GM18861 (cell line): ENCODE measurements at regions not wholly inside any gene's neighbourhood (a gene's known extent, or its start where the extent isn't known, plus 50 kb on each side); places are given as distances from the start of the nearest gene placed in this dataset.
"Not testable (repeated sequence)": the region's sequence is repeated elsewhere in the genome, so short reads cannot be mapped to it uniquely, and the experiment has no call there.

Experiments used
- ATAC-seq: cut with Tn5 transposase; IDR thresholded peaks from one replicate; pipeline ENCODE4 v1.9.1; 2021; ENCODE audit not compliant: unreplicated experiment

DNA sequence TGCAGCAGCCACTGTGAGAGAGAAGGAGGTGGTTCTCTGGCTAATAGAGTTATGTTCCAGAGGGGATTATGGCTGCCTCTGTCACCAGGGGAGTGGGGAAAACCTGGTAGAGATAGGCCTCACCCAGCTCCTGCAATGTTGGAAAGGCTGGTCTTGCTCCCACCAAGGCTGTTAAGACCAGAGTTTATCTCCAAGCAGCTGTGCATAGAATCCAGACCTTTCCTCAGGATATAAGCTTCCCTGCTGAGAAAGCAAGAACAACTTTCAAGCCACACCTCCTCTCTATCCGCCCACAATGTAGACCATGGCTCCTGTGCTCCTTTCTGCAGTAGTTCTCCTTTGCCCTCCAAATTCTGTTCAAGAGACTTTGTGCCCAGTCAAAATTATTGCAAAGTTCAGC lies 1375.4 kb downstream of the REEP3 start:
- ATAC-seq: no peak

DNA sequence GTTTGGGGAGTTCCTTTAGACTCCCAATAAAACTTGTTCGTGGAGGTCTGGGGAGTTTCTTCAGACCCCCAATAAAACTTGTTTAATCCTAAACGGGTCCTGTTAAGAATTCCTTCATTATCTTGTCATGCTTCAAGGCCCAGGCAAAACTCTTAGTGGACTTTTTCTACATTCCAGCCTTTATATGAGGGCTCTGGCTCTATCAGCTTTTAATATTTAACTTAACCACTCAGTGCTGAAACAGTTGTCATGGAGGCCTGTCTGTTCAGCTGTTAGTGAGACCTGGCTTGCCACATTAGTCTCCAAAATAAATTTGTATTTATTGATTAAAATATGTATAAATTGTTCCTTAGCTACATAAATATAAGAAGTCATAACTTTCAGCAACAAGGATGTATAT lies 1385.1 kb downstream of the REEP3 start:
- ATAC-seq: not testable (repeated sequence)

DNA sequence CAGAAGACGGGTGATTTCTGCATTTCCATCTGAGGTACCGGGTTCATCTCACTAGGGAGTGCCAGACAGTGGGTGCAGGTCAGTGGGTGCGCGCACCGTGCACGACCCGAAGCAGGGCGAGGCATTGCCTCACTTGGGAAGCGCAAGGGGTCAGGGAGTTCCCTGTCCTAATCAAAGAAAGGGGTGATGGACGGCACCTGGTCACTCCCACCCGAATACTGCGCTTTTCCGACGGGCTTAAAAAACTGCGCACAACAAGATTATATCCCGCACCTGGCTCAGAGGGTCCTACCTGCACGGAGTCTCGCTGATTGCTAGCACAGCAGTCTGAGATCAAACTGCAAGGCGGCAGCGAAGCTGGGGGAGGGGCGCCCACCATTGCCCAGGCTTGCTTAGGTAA lies 1403.1 kb downstream of the REEP3 start:
- ATAC-seq: not testable (repeated sequence)

DNA sequence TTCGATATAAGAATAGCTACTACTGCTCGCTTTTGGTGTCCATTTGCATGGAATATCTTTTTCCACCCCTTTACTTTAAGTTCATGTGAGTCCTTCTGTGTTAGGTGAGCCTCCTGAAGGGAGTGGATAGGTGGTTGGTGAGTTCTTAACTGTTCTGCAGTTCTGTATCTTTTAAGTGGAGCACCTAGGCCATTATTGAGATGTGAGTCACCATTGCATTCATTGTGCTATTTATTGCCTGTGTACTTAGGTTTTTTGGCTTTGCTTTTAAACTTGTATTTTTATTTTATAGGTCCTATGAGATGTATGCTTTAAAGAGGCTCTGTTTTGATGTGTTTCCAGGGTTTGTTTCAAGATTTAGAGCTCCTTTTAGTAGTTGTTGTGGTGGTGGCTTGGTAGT lies 1430.8 kb downstream of the REEP3 start:
- no peak for ATAC-seq

DNA sequence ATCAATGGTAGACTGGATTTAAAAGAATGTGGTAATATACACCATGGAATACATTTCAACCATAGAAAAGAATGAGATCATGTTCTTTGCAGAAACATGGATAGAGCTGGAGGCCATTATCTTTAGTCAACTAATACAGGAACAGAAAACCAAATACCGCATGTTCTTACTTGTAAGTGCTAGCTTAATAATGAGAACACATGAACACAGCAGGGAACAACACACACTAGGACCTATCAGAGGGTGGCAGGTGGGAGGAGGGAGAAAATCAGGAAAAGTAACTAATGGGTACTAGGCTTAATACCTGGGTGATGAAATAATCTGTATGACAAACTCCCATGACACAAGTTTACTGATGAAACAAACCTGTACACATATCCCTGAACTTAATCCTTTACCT lies 1435.2 kb downstream of the REEP3 start:
- ATAC-seq: no peak

DNA sequence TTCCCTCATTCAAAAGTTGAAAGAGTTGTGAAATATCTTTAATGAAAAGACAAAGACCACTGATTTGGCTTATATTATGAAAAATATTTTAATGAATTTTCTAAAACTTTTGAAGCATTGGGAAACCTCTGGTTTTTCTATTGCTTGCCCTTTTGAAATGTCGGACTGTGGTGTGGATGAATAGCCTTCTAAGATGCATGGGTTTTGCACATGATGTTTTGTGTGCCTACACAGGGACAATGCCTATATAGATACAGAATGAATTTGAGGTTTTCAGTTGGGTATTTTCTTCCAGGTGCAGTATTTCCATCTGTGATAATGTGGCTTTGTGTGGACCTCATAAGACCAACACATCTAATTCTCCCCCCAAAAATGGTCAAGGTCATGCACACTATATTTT lies 1437.9 kb downstream of the REEP3 start:
- ATAC-seq: no peak

DNA sequence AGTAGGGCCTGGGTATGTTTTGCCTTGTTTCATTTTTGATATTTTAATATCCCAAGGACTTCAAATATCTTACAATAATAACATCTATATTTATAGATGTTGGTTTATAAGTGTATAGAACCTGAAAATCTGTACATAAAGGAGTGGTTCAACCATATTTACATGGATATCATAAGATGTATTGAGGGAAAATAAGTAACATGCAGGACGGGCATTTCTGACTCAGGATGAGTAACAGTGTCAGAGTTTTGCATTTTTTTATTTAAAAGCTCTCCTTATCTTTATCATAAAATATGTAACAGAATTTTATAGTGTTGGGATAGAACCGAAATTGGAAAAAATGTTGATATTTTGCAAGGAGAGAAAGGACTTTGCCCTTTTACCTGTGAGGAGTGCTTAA lies 1438.7 kb downstream of the REEP3 start:
- no peak for ATAC-seq

DNA sequence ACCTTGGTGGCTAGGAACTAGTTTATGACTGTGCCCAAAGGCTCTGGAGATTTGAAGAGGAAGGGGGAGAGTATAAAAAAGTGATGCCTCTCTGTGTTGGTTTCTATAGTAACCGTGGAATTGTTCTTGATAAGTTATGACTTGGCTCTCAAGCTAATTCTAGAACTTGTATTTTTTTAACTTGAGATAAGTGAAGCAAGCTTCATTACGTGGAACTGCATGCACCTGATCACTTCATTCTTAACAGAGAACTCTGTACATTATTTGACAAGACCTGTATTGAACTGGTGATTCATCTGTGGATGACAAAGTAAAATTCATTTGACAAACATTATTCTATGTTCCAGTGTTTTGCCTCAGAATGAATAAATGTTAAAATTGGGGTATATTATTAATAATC lies 1452.2 kb downstream of the REEP3 start:
- ATAC-seq: no peak

DNA sequence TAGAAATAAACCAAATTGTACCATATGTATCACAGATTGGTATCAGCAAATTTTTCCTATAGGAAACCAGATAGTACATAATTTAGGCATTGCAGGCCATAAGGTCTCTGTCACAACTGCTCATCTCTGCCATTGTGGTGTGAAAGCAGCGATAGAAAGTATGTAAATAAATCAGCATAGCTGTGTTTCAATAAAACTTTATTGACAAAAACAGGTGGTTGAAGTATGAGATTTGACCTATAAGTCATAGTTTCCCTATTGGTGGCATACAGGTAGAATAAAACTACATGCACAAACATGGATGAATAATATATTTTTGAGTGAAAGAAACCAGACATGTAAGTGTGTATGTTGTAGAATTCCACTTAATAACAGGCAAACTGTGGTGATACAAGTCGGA lies 1454.9 kb downstream of the REEP3 start:
- ATAC-seq: no peak

DNA sequence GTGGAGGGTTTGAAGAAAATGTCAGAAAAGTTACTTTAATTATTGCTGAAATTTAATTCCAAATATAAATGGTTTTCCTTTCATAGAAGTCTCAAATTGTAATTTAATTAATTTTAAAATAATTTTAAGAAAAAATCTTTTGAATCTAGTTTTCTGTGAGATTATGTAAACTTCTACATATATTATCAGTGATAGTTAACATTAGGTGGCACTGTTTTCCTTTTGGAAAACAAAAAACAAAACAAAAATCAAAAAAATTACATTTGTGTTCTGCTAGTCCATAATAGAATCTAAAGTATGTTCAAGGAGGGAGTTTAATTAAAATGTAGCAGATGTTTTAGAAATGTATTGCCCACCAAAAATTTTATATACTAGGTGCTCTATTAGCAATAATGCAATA lies 1456.7 kb downstream of the REEP3 start:
- ATAC-seq: no peak

DNA sequence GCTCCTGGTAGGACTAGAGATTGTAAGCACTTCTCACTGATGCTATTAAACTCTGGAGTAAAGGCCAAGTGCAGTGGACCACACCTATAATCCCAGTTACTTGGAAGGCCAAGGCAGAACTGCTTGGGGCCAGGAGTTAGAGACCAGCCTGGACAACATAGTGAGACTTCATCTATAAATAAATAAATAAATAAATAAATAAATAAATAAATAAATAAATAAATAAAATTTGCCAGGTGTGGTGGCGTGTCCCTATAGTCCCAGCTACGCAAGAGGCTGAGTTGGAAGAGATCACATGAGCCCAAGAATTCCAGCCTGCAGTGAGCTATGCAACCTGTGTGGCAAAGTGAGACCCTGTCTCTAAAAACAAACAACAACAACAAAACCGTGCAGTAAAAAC lies 1475.7 kb downstream of the REEP3 start:
- ATAC-seq: no peak

DNA sequence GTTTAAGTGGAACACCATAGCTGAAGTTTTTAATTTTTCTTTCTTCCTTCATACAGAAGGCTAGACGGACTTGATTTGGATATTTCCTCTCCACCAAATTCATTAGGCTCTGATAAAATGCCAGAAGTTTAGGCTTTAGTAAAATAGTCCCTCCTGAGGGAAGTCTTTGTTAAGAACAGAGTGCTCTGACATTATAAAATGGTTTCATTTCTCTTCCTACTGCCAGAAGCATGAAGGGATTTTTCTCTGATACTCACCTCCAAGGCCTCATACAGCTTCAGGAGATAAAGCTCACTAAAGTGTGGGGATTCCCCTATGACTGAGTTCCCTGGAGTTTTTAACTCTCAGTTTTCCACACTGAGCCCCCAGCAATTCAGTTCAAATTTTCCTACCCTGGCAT lies 1489.6 kb downstream of the REEP3 start:
- ATAC-seq: no peak

DNA sequence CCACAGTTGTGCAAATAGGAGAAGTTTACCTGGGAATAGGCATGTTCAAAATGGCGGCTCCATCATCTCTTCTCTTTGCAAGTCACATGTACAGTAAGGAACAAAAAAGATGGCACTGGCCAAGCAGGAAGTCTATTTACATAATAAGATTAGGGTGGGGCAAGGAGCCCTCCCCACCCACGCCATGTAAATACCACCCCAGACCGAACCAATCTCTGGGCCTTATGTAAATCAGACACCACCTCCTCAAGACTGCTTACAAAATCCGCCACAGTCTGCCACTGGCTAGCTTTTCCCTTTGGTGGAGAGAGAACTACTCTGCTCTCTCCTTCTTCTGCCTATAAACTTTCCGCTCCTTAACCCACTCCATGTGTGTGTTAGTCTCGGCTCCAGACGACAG lies 1496.3 kb downstream of the REEP3 start:
- ATAC-seq: no peak

DNA sequence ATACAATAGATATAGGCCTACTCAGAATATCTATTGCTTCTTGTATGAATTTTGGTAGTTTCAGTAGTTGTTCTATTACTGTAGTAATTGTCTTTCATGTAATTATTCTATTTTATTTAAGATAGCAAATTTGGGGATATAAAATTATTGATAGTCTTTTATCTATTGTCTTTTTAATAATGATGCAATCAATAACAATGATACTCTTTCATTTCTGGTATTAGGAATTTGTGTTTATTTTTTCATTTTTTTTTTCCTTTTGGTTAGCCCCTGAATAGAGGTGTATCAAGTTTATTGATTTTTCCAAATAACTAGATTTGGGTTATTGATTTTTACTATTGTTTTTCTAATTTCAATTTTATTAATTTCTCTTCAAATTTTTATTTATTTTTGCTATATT lies 1503.7 kb downstream of the REEP3 start:
- ATAC-seq: no peak

DNA sequence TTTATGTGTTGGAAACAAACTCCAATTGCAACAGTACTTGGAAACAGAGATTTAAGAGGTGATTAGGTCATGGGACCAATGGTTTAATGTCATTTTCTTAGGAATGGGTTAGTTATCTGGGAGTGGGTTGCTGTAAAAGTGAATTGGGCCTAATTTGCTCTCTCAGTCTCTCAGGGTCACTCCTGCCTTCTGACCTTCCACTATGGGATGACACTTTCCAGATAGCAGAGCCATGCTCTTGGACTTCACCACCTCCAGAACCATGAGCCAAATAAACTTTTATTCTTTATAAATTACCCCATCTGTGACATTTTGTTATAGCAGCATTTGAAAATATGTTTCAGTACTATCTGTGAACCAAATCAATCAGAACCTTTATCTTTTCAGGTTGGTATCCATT lies 1509.1 kb downstream of the REEP3 start:
- ATAC-seq: no peak

DNA sequence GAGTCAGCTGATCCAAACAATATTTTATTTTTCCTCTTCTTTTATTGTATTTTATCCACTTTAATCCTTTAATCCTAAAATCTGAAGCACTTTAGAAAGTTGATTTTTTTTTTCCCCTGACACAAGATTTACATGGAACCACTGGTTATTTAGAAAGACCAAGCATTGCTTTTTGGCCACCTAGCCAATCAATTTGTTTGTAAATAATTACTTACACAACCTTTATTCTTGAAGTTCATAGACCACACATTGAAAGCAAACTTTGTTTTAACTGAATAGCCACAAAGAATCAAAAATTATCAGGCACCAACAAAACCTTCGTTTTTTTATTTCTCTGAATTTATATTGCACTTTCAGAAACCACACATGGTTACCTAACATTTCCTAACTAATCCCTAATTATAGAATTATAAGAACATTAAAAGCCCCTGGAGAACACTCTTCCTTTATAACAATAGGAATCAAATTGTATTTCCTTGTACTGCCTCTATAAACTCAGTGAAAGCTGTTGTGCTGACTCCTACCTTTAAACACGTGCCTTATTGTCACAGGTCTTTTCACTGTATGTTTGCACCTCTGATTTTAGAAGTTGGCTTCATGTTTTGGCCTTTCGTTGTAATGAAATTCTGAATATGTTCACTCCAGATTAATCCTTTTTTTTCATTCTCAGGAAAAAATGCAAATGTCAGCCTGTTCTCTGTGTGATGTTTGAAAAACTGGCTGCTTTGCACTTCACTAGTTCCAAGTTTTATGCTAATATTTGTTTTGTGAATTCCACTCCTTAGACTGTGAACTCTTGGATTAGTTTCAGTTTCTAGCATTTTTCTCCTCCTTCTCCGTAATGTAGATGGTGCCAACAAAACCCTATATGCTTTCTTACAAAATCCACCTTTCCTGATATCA lies 1511.9 kb downstream of the REEP3 start:
- no peak for ATAC-seq

DNA sequence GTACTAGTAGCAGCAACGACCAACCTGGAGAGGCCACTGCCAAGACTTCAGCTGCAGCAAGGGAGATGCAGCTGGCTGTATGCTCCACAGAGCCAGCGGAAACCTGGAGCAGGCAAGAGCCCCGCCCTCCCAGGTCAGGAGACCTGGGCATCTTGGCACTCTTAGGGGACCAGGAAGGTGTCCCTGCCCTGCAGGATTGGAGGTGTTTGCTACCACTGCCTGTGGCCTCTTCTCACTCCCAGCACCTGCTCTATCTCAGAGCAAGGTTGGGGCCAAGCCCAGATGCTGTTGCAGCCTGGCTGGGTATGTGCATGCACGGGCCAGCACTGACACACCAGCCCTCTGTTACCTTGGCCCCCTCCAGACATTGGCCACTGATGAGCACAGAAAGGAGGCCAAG lies 1512.8 kb downstream of the REEP3 start:
- no peak for ATAC-seq

DNA sequence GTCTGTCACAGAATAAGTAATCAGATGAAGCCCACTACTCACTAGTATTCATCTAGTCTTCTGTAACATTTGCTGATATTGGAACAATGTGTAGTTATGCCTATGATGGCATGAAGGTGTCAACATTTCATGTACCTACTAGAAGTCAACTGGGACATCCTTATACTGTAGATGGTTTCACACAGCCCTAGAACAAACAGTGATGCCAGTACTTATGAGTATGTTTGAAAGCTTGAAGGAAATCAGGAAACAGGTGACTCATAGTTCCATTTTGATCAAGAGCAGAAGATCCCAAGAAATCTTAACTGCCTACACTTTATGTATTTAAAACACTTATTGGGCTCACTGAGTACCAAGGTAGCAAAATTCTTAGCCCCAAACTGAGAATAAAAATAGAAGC lies 1519.6 kb downstream of the REEP3 start:
- ATAC-seq: no peak

DNA sequence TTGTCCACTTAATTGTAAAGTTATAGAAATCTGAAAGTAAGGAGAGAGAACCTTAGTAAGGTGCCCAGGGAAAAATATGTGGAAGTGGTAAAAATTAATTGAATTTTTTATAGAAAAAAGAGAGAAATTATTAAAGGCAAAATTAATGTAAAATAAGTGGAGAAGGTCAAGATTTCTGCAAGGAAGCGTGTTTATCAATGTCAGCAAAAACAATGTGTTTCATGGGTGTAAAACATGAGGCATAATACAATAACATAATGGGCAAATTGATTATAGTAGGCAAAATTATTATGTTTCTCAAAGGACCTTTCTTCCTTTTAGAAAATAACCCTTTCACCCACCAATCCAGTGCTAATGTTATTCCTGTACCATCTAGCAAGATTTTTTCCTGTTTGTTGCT lies 1520.1 kb downstream of the REEP3 start:
- no peak for ATAC-seq

DNA sequence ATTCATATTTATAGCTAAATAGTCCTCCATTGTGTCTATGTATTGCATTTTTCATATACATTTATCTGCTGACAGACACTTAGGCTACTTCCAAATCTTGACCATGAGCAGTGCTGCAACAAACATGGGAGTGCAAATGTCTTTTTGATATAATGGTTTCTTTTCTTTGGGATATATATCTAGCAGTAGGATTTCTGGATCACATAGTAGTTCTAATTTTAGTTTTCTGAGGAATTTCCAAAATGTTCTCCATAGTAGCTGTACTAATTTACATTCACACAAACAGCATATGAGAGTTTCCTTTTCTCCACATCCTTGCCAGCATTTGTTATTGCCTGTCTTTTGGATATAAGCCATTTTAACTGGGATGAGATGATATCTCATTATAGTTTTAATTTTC lies 1521.3 kb downstream of the REEP3 start:
- ATAC-seq: no peak

DNA sequence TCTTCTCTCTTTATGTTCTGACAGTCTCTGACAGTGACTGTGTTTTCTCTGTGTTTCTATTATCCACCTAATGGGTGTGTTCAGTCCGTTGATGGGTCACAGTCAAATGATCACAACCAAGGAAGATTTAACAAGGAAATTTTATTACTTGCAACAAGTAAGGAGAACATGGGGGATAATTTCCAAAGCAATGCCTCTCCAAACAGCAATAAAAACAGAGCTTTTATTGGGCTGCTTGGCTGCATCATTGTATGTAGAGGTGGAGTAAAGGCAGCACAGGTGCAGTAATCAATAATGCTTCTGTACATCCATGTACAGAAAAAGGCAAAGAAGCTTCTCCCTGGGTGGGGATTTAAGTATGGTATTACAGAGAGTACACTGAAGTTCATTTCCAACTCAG lies 1525.6 kb downstream of the REEP3 start:
- ATAC-seq: no peak

DNA sequence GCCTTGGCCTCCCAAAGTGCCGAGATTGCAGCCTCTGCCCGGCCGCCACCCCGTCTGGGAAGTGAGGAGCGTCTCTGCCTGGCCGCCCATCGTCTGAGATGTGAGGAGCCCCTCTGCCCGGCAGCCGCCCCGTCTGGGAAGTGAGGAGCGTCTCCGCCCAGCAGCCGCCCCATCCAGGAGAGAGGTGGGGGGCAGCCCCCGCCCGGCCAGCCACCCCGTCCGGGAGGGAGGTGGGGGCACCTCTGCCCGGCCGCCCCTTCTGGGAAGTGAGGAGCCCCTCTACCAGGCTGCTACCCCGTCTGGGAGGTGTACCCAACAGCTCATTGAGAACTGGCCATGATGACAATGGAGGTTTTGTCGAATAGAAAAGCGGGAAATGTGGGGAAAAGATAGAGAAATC lies 1530.9 kb downstream of the REEP3 start:
- ATAC-seq: not testable (repeated sequence)

DNA sequence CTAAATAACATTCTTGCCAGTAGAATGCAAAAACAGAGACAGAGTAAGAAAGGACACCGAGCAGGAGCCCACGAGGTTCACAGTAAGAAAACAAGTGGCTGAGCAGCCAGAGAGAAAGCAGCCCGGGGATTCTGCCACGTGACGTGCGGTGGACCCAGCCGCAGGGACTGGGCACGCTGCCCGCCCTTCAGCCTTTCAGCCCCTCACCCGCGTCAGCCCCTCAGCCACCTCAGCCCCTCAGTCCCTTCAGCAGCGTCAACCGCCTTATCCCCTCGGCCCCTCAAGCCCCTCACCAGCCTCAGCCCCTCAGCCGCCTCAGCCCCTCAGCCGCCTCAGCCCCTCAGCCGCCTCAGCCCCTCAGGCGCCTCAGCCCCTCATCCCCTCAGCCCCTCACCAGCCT lies 1532.2 kb downstream of the REEP3 start:
- ATAC-seq: not testable (repeated sequence)
